ENCODE measurements at regions not wholly inside any gene's neighbourhood (a gene's known extent, or its start where the extent isn't known, plus 50 kb on each side); places are given as distances from the start of the nearest gene placed in this dataset.

DNA sequence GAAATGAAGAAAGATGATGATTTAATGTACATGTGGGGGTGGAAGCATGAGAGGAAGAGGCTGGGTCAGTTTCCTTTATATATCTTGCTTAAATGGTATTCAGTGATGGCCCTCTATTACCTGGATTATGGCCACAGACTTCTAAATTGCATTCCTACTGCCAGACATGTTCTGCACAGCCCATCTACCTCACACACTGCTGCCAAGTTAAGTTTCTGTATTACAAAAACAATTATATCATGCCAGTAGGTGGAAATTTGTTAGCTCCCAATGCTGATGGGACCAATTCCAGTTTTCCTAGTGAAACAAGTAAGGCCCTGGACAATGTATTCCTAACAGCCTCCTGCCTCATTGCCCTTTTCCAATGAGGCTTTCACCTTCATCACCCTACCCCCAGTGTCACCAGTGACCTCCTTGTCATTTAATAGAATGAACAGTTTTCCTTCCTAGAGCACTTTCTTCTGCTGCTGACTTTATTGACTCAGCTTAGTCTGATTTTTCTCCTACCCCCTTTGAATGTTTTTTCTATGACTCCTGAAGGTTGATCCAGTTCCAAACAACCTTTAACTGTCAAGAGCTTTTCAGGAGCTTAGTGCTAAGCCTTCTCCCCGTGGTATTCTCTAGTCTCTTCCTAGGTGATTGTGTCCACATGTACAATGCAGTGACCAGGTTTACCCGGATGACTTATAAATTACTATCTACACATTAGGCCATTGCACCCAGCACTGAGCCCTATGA, 316.6 kb upstream of the ANKRD30A start:
- Mint-ChIP-seq H3K4me1 (no peaks in the 10 kb centered on the region), H3K36me3 (ENCODE audit: low read depth) (no peaks in the 10 kb centered on the region), H3K27me3 (ENCODE audit: low read depth) (no peaks in the 10 kb centered on the region), H3K4me3 (no peak overlapping the region), H3K27ac (ENCODE audit: unreplicated experiment) (no peak overlapping the region), H3K9me3 (no peaks in the 10 kb centered on the region)
- no peak for DNase-seq (ENCODE audit: low read depth, low spot score)
- no peak for TF ChIP-seq CTCF (conservative IDR thresholded peaks at IDR 0.05)

DNA sequence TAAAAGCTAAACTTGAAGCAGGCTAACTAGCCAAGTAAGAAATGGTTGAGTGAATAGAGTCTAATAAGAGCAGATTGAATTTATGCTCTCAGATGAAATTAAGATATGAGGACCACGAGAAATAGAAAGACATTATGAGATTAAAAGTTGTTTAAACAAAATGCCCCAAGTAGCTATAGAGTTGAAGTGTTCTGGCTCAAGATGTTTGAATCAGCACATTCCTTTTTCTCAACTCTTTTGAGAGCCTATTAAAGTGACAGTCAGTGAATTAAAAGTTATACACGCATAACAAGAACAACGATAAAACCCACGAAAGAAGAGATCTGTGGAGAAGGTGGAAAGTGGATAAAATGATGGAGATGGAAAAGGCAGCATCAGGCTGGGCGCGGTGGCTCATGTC, 322.2 kb upstream of the ANKRD30A start:
- Mint-ChIP-seq H3K27me3 (ENCODE audit: low read depth) (no peaks in the 10 kb centered on the region), H3K4me3 (no peak overlapping the region), H3K36me3 (ENCODE audit: low read depth) (no peaks in the 10 kb centered on the region), H3K4me1 (peaks cover 7% of the 10 kb centered on the region), H3K9me3 (no peaks in the 10 kb centered on the region), H3K27ac (ENCODE audit: unreplicated experiment) (no peak overlapping the region)
- DNase-seq (ENCODE audit: low read depth, low spot score), result no peak
- TF ChIP-seq CTCF (conservative IDR thresholded peaks at IDR 0.05), result no peak

- no peaks in the 10 kb centered on the region for H3K27me3 Mint-ChIP-seq (ENCODE audit: low read depth)
- no peak overlapping the region for H3K27ac Mint-ChIP-seq (ENCODE audit: unreplicated experiment)
- H3K36me3 Mint-ChIP-seq (ENCODE audit: low read depth), result no peaks in the 10 kb centered on the region
- no peak for TF ChIP-seq CTCF (conservative IDR thresholded peaks at IDR 0.05)
- H3K4me3 Mint-ChIP-seq, result no peak overlapping the region
- H3K9me3 Mint-ChIP-seq, result no peaks in the 10 kb centered on the region
- peaks cover 7% of the 10 kb centered on the region for H3K4me1 Mint-ChIP-seq
- DNase-seq (ENCODE audit: low read depth, low spot score), result no peak
These were observed 322.8 kb upstream of the ANKRD30A start for GRCh38 chr10:36802490-36803153.

DNA sequence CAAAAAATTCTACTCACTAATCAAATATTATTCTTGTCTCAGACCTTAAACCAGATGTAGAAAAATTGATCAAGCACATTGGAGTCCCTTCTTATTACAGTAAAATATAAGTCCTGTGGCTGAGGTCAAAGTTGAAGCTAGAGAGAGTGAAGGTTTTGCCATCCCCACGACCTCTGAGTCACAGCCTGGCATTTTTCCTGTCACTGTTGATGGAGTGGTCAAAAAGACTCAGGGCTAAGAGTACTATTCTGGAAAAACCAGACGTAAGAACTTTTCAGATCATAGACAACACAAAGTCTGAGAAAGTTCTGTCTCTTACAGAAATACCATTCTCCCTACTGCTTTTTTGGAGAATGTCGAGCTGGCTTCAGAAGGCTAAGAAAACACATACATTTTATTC, 323.7 kb upstream of the ANKRD30A start:
- Mint-ChIP-seq H3K27ac (ENCODE audit: unreplicated experiment) (no peak overlapping the region), H3K4me1 (peaks cover 7% of the 10 kb centered on the region), H3K4me3 (no peak overlapping the region), H3K27me3 (ENCODE audit: low read depth) (no peaks in the 10 kb centered on the region), H3K9me3 (no peaks in the 10 kb centered on the region), H3K36me3 (ENCODE audit: low read depth) (no peaks in the 10 kb centered on the region)
- TF ChIP-seq CTCF (conservative IDR thresholded peaks at IDR 0.05), result no peak
- no peak for DNase-seq (ENCODE audit: low read depth, low spot score)

DNA sequence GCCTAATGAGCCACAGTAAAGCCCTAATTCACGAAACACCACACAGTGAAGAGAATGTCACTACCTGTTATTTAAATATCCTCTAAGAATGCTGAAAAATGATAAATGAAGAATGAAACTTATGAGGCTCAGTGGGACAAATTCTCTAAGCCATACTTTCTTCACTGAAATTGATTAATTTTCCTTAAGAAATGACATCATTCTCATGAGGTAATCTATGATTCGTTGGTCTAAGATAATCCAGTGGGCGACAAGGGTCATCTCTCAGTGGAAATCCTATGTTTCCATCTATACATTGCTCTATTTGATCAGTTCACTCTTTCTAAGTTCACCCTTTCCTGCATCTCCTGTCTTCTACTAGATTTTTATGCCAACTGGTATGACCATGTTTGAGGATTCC, 330.4 kb upstream of the ANKRD30A start:
- no peak for TF ChIP-seq CTCF (conservative IDR thresholded peaks at IDR 0.05)
- DNase-seq (ENCODE audit: low read depth, low spot score), result no peak
- Mint-ChIP-seq H3K27ac (ENCODE audit: unreplicated experiment) (no peak overlapping the region), H3K27me3 (ENCODE audit: low read depth) (no peaks in the 10 kb centered on the region), H3K4me3 (no peak overlapping the region), H3K4me1 (no peaks in the 10 kb centered on the region), H3K36me3 (ENCODE audit: low read depth) (no peaks in the 10 kb centered on the region), H3K9me3 (no peaks in the 10 kb centered on the region)

Measured in neural crest cell (in vitro differentiated cells).